Stimulated activated naive CD8-positive, alpha-beta T cell treated with anti-CD3 and anti-CD28 coated beads, Interleukin-15, Interleukin-2, amounts not matched to agents 100 ng/mL and 50 ng/mL, for 24 hours (primary cell): ENCODE measurements at regions not wholly inside any gene's neighbourhood (a gene's known extent, or its start where the extent isn't known, plus 50 kb on each side); places are given as distances from the start of the nearest gene placed in this dataset.

Experiments used
- H3K27ac Mint-ChIP-seq: one replicate; pipeline ENCODE4 v1.8.0; 2021; ENCODE audit warnings: mild to moderate bottlenecking, mixed read lengths
- H3K27me3 Mint-ChIP-seq: one replicate; pipeline ENCODE4 v1.8.0; 2021; ENCODE audit warnings: mixed read lengths
- H3K36me3 Mint-ChIP-seq: one replicate; pipeline ENCODE4 v1.8.0; 2021; ENCODE audit warnings: low read depth, mixed read lengths
- H3K4me1 Mint-ChIP-seq: one replicate; pipeline ENCODE4 v1.8.0; 2021; ENCODE audit warnings: low read depth, mixed read lengths
- H3K4me3 Mint-ChIP-seq: one replicate; pipeline ENCODE4 v1.8.0; 2021; ENCODE audit warnings: mild to moderate bottlenecking, mixed read lengths
- H3K9me3 Mint-ChIP-seq: one replicate; pipeline ENCODE4 v1.8.0; 2021; ENCODE audit warnings: mixed read lengths

DNA sequence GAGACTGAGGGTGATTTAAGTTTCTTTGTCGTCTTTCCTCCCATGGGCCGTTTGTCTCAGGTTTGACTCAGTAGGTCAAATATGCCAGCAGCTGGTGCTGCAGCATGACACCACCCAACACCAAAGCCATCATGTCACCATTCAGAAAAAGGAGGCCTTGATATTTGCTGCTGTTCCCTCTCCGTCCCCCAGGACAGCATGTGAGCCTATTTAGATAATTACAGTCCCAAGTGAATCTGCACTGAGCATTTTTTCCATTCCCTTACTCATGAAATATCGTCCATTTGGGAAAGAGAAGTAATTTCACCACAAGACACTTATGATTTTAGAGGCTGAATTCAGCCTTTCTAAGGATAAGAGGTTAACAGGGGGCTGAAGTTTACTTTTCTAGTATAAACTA, 62.2 kb upstream of the ADORA2B start:
- peaks cover 21% of the 10 kb centered on the region for H3K4me1 Mint-ChIP-seq
- no peaks in the 10 kb centered on the region for H3K9me3 Mint-ChIP-seq
- no peak overlapping the region for H3K4me3 Mint-ChIP-seq
- no peaks in the 10 kb centered on the region for H3K27me3 Mint-ChIP-seq
- H3K27ac Mint-ChIP-seq, result no peak overlapping the region
- H3K36me3 Mint-ChIP-seq, result no peaks in the 10 kb centered on the region

DNA sequence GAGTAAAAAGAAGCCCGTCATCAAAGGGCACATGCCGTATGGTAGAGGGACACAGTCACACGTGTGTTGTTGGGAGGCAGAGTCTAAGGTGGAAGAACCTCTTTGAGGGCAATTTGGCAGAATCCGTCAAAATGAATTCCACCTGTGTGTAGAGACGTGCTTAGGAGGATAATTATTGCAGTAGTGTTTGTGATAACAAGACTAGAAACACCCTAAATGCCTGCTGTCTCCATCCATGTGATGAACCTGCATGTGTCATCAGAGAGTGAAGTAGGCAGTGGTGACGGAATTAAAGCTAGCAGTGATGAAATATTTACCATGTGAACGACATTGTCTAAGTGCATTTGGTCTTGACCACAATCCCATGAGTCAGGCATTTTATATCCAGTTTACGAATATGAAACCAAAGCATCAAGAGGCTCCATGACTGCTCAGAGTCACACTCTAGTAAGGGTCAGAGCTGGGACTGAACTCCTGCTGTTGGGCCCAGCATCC, 61.3 kb upstream of the ADORA2B start:
- H3K9me3 Mint-ChIP-seq, result no peaks in the 10 kb centered on the region
- H3K27me3 Mint-ChIP-seq, result no peaks in the 10 kb centered on the region
- no peaks in the 10 kb centered on the region for H3K36me3 Mint-ChIP-seq
- no peak overlapping the region for H3K4me3 Mint-ChIP-seq
- H3K27ac Mint-ChIP-seq, result no peak overlapping the region
- H3K4me1 Mint-ChIP-seq, result peaks cover 21% of the 10 kb centered on the region

- Mint-ChIP-seq H3K4me1 (peaks cover 21% of the 10 kb centered on the region), H3K4me3 (no peak overlapping the region), H3K36me3 (no peaks in the 10 kb centered on the region), H3K27ac (no peak overlapping the region), H3K9me3 (no peaks in the 10 kb centered on the region), H3K27me3 (no peaks in the 10 kb centered on the region)
These were observed 60.2 kb upstream of the ADORA2B start for GRCh38 chr17:15884731-15885130.

GRCh38 chr17:15885770-15886169, 59.2 kb upstream of the ADORA2B start:
- Mint-ChIP-seq H3K27ac (no peak overlapping the region), H3K27me3 (no peaks in the 10 kb centered on the region), H3K9me3 (no peaks in the 10 kb centered on the region), H3K4me1 (peaks cover 21% of the 10 kb centered on the region), H3K4me3 (no peak overlapping the region), H3K36me3 (no peaks in the 10 kb centered on the region)

- H3K4me1 Mint-ChIP-seq, result peaks cover 21% of the 10 kb centered on the region
- H3K4me3 Mint-ChIP-seq, result no peak overlapping the region
- no peaks in the 10 kb centered on the region for H3K9me3 Mint-ChIP-seq
- peak overlapping the region; percentile 87 for H3K27ac Mint-ChIP-seq
- H3K27me3 Mint-ChIP-seq, result no peaks in the 10 kb centered on the region
- H3K36me3 Mint-ChIP-seq, result no peaks in the 10 kb centered on the region
These were observed 58.7 kb upstream of the ADORA2B start for GRCh38 chr17:15886221-15886620.

GRCh38 chr17:15886804-15887203, 58.1 kb upstream of the ADORA2B start:
- Mint-ChIP-seq H3K27ac (no peak overlapping the region), H3K9me3 (no peaks in the 10 kb centered on the region), H3K36me3 (no peaks in the 10 kb centered on the region), H3K4me3 (no peak overlapping the region), H3K27me3 (no peaks in the 10 kb centered on the region), H3K4me1 (peaks cover 21% of the 10 kb centered on the region)

DNA sequence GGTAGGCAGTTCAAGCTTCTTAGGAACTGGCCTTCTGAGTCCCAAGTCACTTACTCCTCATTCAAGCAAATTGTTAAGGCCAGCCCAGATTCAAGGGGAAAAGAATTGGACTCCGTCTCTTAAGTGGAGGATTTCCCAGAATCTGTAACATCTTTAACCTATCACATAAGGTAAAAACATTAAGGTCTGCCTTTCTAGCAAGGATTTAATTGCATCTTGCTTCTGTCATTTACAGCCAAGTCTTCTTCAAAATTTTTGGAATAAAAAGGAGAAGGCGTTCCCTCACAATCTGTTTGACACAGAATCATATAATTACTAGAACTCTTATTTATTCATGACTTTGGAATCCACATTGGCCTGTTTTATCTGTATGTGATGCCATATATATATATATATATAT, 56.5 kb upstream of the ADORA2B start:
- Mint-ChIP-seq H3K36me3 (no peaks in the 10 kb centered on the region), H3K4me3 (no peak overlapping the region), H3K4me1 (peaks cover 21% of the 10 kb centered on the region), H3K27me3 (no peaks in the 10 kb centered on the region), H3K9me3 (no peaks in the 10 kb centered on the region), H3K27ac (no peak overlapping the region)

- H3K36me3 Mint-ChIP-seq, result no peaks in the 10 kb centered on the region
- H3K27ac Mint-ChIP-seq, result no peak overlapping the region
- H3K27me3 Mint-ChIP-seq, result no peaks in the 10 kb centered on the region
- H3K4me1 Mint-ChIP-seq, result peaks cover 21% of the 10 kb centered on the region
- H3K4me3 Mint-ChIP-seq, result no peak overlapping the region
- no peaks in the 10 kb centered on the region for H3K9me3 Mint-ChIP-seq
These were observed 54.5 kb upstream of the ADORA2B start for GRCh38 chr17:15890279-15890892.

DNA sequence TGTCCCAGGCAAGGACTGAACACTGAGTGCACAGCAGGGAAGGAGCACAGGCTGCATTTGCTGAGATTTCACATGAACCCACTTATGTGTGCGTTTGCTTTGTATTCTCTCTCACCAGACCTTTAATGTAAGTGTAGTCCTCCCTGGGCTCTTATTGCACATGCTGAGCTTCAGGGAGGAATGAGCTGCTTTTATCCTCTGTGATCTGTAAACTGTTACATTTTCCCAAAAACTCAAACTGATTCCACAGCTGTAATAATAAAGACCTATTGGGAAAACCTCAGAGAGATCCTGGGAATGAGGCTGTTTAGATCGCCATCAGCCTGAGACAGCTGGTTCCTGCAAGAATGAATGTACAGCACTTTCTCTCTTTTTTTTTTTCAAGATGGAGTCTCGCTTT, 53.6 kb upstream of the ADORA2B start:
- H3K4me3 Mint-ChIP-seq, result no peak overlapping the region
- no peak overlapping the region for H3K27ac Mint-ChIP-seq
- H3K36me3 Mint-ChIP-seq, result no peaks in the 10 kb centered on the region
- peaks cover 12% of the 10 kb centered on the region for H3K4me1 Mint-ChIP-seq
- H3K27me3 Mint-ChIP-seq, result no peaks in the 10 kb centered on the region
- H3K9me3 Mint-ChIP-seq, result no peaks in the 10 kb centered on the region

GRCh38 chr17:15892244-15892643, 52.7 kb upstream of the ADORA2B start:
- Mint-ChIP-seq H3K4me1 (peaks cover 10% of the 10 kb centered on the region), H3K4me3 (no peak overlapping the region), H3K9me3 (peaks cover 4% of the 10 kb centered on the region), H3K36me3 (no peaks in the 10 kb centered on the region), H3K27me3 (no peaks in the 10 kb centered on the region), H3K27ac (no peak overlapping the region)

- Mint-ChIP-seq H3K9me3 (peaks cover 4% of the 10 kb centered on the region), H3K36me3 (no peaks in the 10 kb centered on the region), H3K4me1 (peaks cover 15% of the 10 kb centered on the region), H3K27me3 (no peaks in the 10 kb centered on the region), H3K4me3 (no peak overlapping the region), H3K27ac (no peak overlapping the region)
These were observed 51.9 kb upstream of the ADORA2B start for GRCh38 chr17:15892731-15893657.

DNA sequence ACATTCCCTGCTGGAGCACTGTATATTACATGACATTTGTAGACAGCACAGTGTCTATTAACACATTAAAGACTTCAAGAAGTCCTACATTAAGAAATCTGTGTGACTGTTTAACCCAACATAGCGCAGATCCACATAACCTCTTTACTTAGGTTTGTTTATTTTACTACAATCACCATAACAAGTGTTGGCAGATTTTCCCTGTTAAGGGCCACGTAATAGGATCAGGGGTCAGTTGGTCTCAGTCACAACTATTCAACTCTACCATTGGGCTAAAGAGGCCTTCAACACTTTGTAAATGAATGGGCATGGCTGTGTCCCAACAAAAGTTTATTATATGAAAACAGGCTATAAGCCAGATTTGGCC, 51.3 kb upstream of the ADORA2B start:
- H3K27ac Mint-ChIP-seq, result no peak overlapping the region
- peaks cover 20% of the 10 kb centered on the region for H3K4me1 Mint-ChIP-seq

DNA sequence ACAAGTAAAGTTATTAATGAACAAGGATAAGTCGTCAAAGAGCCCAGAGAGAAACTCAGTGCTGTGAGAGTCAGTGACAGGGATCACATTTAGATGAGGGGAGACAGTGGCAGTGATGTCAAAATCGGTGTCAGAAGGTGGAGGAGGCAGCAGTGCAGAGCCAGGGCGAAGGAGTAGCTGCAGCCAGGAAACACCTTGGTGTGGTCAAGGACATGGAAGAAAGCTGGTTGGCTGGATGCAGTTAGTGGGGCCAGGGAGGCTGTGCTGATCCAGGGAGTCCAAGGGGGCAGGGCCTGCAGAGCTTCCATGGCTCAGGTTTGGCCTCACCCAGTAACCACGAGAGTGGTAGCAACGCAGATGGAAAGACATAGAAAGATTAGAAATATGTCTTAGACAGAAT, 50.7 kb upstream of the ADORA2B start:
- peaks cover 20% of the 10 kb centered on the region for H3K4me1 Mint-ChIP-seq
- H3K27me3 Mint-ChIP-seq, result no peaks in the 10 kb centered on the region
- H3K36me3 Mint-ChIP-seq, result no peaks in the 10 kb centered on the region
- no peak overlapping the region for H3K27ac Mint-ChIP-seq
- no peak overlapping the region for H3K4me3 Mint-ChIP-seq
- H3K9me3 Mint-ChIP-seq, result peaks cover 4% of the 10 kb centered on the region

More for the DNA sequence above, 51.3 kb upstream of the ADORA2B start:
- Mint-ChIP-seq H3K36me3 (no peaks in the 10 kb centered on the region), H3K27me3 (no peaks in the 10 kb centered on the region), H3K4me3 (no peak overlapping the region), H3K9me3 (peaks cover 4% of the 10 kb centered on the region)

GRCh38 chr17:15894913-15895658, 49.8 kb upstream of the ADORA2B start:
- Mint-ChIP-seq H3K4me3 (no peak overlapping the region), H3K27ac (no peak overlapping the region), H3K4me1 (peaks cover 20% of the 10 kb centered on the region), H3K9me3 (peaks cover 4% of the 10 kb centered on the region), H3K36me3 (no peaks in the 10 kb centered on the region), H3K27me3 (no peaks in the 10 kb centered on the region)
